GM20431 (cell line): ENCODE measurements at regions not wholly inside any gene's neighbourhood (a gene's known extent, or its start where the extent isn't known, plus 50 kb on each side); places are given as distances from the start of the nearest gene placed in this dataset.

Experiments used
- in situ Hi-C: fragments of 300-500 bp; cut with MseI, MboI; formaldehyde crosslinking; loops from one replicate; pipeline ENCODE4 v1.15.0; 2020; ENCODE audit warnings: low sequenced_read_pairs; ENCODE audit not compliant: unreplicated experiment

- in situ Hi-C loops, result no loop called here
Observed at GRCh38 chr3:30945291-30945690, 50.8 kb upstream of the GADL1 start.

DNA sequence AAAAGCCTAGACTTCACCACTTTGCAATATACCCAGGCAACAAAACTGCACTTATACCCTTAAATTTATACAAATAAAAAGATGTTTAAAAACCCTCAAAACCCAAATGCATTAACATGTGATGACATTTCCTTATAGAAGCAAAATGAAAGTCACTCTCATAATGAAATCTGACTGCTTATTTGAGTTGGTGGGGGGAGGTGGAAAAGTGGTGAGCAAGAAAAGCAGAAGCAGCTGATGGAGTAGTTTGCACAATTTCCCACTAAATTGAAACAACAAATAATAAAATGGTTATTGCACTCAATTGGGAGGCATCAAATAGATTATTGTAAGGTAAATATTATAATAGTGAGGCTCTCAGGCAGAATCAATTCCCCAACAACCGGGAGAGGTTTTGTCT is 54.0 kb upstream of the GADL1 start:
- in situ Hi-C loops, result no loop called here

DNA sequence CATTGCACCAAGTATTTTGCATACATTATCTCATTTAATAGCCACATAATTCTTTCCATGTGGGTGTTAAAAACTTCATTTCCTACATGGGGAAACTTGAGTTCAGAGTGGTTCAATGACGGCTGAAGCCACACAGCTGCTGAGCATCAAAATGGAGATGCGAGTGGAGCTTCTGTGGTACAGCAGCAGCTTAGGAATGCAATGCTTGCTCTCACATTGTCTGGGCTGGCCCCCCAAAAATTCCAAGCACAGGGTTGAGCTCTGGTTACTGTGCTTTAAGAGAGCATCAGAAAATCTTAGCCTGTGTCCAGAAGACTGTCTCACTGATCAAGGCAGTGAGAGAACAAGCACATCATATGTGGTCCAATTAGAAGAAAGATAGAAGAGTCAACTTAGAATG is 57.4 kb upstream of the GADL1 start:
- in situ Hi-C loops, result no loop called here

DNA sequence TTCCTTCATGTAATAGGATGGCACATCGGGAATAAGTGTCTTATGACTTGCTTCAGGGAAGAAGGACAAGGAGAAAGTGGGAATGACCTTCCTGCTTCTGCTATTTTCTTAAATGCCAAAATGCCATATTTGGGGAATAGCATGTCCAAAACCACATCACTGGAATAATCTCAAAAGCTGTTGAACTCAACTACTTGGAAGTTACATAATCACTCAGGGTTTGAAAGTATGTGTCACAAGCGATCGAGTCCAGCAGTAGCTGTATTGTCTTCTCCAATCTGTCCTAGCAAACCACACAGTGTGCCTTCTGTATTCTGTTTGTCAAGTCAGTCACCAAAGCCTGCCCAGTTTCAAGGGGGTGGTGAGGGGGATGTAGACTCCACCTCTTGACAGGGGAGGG is 58.3 kb upstream of the GADL1 start:
- in situ Hi-C loops, result no loop called here

DNA sequence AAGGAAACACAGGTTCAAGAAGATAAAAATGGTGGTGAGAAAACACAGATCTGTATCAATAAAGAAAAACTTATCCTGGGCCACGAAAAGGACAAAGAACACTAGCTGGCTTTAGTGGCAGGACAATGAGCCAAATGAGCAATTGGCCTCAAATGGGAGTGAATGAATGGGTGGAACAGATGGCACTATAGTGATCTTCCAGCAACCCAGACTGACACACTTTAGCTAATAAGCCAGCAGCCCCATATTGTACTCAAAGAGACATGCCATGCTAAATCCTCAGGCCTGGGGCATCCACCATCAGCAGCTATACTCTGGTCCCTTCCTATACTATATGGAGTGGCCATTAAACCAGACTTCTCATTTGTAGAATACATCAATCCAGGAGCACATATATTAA is 60.0 kb upstream of the GADL1 start:
- in situ Hi-C loops, result no loop called here

- in situ Hi-C loops, result no loop called here
Observed at GRCh38 chr3:30962084-30962483, 67.6 kb upstream of the GADL1 start.

- in situ Hi-C loops, result no loop called here
Observed at GRCh38 chr3:30962493-30962892, 68.0 kb upstream of the GADL1 start.

DNA sequence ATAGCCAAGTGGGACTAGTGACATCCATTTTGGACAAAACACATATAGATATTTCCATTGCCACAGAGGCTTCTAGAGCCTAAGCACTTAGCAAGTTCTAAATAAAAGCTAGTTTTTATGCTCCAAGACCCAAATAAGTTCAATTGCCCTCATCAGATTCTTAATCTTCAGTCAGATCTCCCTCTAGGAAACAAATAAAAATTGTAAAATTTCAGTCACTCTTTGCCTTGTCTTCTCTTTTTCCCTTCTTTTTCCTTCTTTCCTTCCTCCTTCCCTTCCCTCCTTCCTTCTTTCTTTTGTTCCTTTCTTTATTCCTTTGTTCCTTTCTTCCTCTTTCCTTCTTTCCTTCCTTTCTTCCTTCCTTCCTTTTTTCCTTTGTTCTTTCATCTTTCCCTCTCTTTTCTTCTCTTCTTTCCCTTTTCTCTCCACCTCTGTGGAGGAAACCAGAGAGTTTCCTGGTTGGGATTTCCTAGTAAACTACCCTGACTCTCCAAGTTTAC is 68.8 kb upstream of the GADL1 start:
- in situ Hi-C loops, result no loop called here

- in situ Hi-C loops, result no loop called here
Observed at GRCh38 chr3:30964612-30965011, 70.2 kb upstream of the GADL1 start.

DNA sequence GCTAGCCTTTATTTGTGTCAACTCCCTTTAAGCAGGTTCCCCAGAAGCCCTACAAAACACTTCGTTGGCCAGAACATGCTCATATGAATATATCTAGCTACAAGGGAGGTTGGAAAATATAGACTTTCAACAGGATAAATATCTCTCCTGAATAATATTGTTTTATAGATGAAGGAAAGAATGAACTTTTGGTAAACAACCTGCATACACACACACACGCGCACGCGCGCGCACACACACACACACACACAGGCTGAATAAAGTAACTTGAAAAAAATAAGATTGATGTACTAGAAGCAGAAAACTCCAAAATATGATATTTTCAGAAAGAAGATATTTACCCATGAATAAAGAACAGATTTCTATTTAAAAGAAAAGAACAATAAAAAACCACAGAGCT is 72.4 kb upstream of the GADL1 start:
- in situ Hi-C loops, result no loop called here

GRCh38 chr3:30970183-30970582 is 75.7 kb upstream of the GADL1 start:
- in situ Hi-C loops, result no loop called here

- in situ Hi-C loops, result no loop called here
Observed at GRCh38 chr3:30972449-30972848, 78.0 kb upstream of the GADL1 start.

DNA sequence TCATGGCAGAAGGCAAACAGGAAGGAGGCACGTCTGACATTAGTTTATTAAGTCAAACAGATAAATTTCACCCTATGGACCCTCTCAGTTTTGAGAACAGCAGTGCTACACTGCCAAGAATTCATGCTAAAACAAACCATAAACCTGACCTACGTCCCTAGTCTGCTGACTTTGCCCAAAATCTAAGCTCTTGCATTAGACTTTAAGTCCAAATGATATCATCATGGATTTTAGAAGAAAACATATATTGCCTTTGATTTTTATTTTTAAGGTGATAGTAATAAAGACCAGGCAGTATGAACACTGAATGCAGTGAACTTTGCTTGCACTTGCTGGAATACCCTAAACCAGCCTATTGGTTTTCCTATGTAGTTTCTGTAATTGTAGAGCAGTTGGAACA is 79.6 kb upstream of the GADL1 start:
- in situ Hi-C loops, result no loop called here

GRCh38 chr3:30977592-30977991 is 83.1 kb upstream of the GADL1 start:
- in situ Hi-C loops, result no loop called here

DNA sequence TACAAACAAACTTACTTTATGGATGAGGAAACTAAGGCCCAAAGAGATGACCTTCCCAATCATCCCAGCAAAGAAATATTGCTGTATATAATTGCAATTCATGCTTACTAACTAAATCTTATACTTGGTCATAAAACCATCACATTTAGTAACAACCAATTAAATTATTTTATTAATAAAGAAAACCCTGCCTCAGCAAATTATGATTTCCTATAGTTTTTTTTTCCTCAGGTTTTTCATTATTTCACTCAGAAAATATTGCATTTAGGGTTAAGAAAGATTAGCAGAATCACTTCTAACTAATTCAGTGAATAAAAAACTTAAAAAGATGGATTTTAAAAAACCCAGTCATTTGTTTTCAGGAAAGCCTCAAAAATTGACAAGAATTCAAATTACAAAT is 86.5 kb upstream of the GADL1 start:
- in situ Hi-C loops, result no loop called here

GRCh38 chr3:30982416-30983075 is 88.1 kb upstream of the GADL1 start:
- in situ Hi-C loops, result no loop called here

GRCh38 chr3:30984855-30985749 is 90.6 kb upstream of the GADL1 start:
- in situ Hi-C loops, result no loop called here

DNA sequence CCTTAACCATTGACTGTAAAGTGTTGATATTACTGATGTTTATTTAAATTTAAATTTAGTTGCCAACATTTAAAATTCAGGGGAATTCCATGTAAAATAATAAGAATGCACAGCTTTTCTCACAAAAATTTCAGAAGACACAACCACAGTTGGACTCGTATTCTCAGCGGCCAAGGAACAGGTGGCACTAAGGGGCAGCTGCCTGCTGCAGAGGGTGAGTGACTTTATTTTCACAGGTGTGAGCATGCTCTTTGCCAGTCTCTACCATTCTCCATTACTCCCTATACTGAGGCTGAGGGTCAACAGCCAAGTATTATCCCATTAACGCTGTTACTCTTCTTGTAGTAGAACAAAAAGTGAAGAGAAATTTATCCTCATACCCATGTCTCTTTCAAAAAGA is 92.1 kb upstream of the GADL1 start:
- in situ Hi-C loops, result no loop called here

- in situ Hi-C loops, result no loop called here
Observed at GRCh38 chr3:30988769-30989168, 94.3 kb upstream of the GADL1 start.

DNA sequence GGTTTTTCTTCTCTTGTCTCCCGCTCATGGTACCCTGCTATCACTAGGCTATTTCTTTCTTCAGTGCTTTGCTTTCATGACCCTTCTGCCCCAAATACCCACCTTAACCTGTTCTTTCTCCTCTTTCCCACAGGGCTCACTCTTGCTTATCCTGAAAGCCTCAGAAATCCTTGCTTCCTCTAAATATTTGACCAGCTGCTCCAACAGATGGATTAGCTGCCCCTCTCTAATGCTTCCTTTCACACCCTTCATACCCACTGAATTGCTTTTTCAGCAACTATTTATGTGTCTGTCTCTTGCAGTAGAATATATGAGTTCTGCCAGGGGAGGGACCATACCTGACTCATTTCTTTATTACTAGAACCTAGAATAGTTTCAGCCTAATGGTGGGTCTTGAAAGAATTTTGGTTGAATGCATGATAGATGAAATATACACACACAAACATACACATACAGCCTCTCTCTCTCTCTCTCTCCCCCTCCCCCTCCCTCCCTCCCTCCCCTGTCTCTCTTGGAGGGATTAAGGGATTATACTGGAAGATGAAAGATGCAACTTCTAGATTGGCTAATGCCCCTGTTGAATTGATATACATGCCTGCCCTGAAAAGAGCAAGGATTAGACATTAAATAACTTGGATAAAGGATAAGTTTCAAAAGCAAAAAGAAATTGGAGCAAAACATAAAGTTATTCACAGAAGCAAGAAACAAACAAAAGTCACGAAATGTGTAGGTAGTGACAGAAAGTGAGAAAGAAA is 95.0 kb upstream of the GADL1 start:
- in situ Hi-C loops, result no loop called here

DNA sequence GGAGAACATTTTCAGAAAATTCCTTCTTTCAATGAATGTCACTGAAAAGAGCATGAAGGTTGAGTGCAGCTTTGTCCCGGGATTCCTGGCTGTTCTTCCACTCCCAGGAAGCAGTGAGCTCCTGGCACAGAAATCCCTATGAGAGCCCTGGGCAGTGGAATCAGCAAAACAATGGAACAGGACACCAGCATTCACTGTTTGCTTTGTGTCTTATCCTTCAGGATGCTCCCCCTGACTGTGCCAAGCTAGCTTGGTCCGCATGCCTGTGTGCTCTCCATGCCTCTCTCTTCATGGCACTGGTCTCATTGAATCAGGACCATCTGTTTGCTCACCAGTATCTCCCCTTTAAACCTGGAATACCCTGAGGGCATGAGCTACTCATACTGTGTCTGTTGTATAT is 102.0 kb upstream of the GADL1 start:
- in situ Hi-C loops, result no loop called here
